Chondrocyte (in vitro differentiated cells): ENCODE measurements at regions not wholly inside any gene's neighbourhood (a gene's known extent, or its start where the extent isn't known, plus 50 kb on each side); places are given as distances from the start of the nearest gene placed in this dataset.

Experiments used
- DNase-seq: peaks from one replicate; pipeline ENCODE4 v3.0.0; 2021; ENCODE audit warnings: mixed read lengths, low spot score
- H3K27ac Mint-ChIP-seq: one replicate; pipeline ENCODE4 v1.8.0; 2021; ENCODE audit warnings: mild to moderate bottlenecking, moderate library complexity, mixed read lengths; ENCODE audit not compliant: unreplicated experiment
- H3K27me3 Mint-ChIP-seq: 2 replicates; pipeline ENCODE4 v1.8.0; 2021; ENCODE audit warnings: low read depth, mixed read lengths
- H3K36me3 Mint-ChIP-seq: 2 replicates; pipeline ENCODE4 v1.8.0; 2021; ENCODE audit warnings: low read depth, mixed read lengths
- H3K4me1 Mint-ChIP-seq: 2 replicates; pipeline ENCODE4 v1.8.0; 2021; ENCODE audit warnings: low read depth, mild to moderate bottlenecking, mixed read lengths
- H3K4me3 Mint-ChIP-seq: one replicate; pipeline ENCODE4 v1.8.0; 2021; ENCODE audit warnings: mild to moderate bottlenecking, moderate library complexity, mixed read lengths; ENCODE audit not compliant: unreplicated experiment
- H3K9me3 Mint-ChIP-seq: 2 replicates; pipeline ENCODE4 v1.8.0; 2021; ENCODE audit warnings: low read depth, mixed read lengths
- TF ChIP-seq, protein P1 (sequence below): fragments of 200-600 bp; sonication (generic); IDR thresholded peaks from 2 replicates; pipeline ENCODE4 v1.5.0; 2021; ENCODE audit warnings: antibody characterized with exemption, mild to moderate bottlenecking, moderate library complexity

DNA sequence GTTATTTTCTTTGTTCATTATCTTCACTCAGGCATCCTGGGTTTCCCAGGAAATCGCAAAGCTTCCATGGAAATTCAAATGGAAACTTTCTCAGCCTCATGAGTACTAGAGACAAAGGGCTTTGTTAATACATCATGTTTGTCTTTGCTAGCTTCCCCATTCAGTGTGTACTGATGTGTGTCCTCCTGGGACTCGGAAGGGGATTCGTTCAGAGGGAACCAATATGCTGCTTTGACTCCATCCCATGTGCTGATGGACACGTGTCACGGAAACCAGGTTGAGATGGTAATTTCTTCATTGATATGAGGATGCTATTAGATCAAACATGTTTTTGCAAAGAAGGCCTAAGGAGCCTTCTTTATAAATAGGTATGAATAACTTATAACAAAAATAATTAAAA lies 87.0 kb upstream of the KCNAB1 start:
- H3K36me3 Mint-ChIP-seq, result no peaks in the 10 kb centered on the region
- H3K9me3 Mint-ChIP-seq, result no peaks in the 10 kb centered on the region
- no peaks in the 10 kb centered on the region for H3K4me1 Mint-ChIP-seq
- TF ChIP-seq, protein P1, sequence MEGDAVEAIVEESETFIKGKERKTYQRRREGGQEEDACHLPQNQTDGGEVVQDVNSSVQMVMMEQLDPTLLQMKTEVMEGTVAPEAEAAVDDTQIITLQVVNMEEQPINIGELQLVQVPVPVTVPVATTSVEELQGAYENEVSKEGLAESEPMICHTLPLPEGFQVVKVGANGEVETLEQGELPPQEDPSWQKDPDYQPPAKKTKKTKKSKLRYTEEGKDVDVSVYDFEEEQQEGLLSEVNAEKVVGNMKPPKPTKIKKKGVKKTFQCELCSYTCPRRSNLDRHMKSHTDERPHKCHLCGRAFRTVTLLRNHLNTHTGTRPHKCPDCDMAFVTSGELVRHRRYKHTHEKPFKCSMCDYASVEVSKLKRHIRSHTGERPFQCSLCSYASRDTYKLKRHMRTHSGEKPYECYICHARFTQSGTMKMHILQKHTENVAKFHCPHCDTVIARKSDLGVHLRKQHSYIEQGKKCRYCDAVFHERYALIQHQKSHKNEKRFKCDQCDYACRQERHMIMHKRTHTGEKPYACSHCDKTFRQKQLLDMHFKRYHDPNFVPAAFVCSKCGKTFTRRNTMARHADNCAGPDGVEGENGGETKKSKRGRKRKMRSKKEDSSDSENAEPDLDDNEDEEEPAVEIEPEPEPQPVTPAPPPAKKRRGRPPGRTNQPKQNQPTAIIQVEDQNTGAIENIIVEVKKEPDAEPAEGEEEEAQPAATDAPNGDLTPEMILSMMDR, result no peak
- H3K27ac Mint-ChIP-seq, result no peak overlapping the region
- DNase-seq, result no peak
- no peaks in the 10 kb centered on the region for H3K27me3 Mint-ChIP-seq
- H3K4me3 Mint-ChIP-seq, result no peak overlapping the region

DNA sequence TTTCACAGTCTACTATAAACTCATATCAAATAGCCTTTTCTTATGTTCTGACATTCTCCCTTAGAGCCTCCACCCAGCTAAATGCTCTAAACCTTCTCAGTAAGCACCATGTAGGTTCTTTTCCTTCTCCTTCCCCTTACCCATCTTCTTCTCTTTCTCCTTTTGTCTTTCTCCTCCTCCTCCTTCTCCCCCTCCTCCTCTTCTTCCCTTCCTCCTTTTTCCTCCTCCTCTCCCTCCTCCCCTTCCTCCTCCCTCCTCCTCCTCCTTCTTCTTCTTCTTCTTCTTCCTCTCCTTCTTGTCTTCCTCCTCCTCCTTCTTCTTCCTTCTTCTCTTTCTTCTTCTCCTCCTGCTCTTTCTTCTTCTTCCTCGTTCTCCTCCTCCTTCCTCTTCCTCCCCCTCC lies 85.2 kb upstream of the KCNAB1 start:
- no peaks in the 10 kb centered on the region for H3K9me3 Mint-ChIP-seq
- no peaks in the 10 kb centered on the region for H3K36me3 Mint-ChIP-seq
- no peak for DNase-seq
- no peak overlapping the region for H3K27ac Mint-ChIP-seq
- H3K27me3 Mint-ChIP-seq, result no peaks in the 10 kb centered on the region
- TF ChIP-seq, protein P1, result no peak
- no peak overlapping the region for H3K4me3 Mint-ChIP-seq
- peaks cover 4% of the 10 kb centered on the region for H3K4me1 Mint-ChIP-seq

DNA sequence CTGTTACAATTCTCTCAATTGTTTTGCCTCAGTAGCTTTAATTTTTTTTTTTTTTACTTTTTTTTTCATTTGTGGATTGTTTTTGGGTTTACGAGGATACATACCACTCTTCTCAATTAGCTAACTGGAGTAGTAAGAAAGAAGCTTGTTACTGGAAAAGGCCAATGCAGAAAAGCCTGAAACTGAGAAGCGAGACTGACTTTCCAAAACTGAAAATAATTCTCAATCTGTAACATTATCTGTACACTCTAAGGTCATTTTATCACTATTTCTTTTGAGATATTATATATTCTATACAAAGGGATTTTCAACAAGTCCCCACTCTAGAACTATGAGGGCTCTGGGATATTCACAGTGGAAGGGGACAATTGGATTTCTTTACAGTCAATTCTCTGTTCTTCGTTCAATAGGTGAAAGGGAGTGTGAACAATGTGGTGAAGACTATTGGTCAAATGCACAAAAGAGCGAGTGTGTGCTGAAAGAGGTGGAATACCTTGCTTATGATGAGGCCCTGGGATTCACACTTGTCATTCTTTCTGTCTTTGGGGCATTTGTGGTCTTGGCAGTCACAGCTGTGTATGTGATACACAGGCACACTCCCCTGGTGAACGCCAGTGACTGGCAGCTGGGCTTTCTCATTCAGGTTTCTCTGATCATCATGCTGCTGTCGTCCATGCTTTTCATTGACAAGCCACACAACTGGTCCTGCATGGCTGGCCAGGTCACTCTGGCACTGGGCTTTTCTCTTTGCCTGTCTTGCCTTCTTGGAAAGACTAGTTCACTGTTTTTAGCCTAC lies 83.9 kb upstream of the KCNAB1 start:
- Mint-ChIP-seq H3K4me3 (no peak overlapping the region), H3K9me3 (no peaks in the 10 kb centered on the region), H3K36me3 (no peaks in the 10 kb centered on the region), H3K4me1 (peaks cover 4% of the 10 kb centered on the region), H3K27ac (no peak overlapping the region), H3K27me3 (no peaks in the 10 kb centered on the region)
- TF ChIP-seq, protein P1, result no peak
- no peak for DNase-seq

DNA sequence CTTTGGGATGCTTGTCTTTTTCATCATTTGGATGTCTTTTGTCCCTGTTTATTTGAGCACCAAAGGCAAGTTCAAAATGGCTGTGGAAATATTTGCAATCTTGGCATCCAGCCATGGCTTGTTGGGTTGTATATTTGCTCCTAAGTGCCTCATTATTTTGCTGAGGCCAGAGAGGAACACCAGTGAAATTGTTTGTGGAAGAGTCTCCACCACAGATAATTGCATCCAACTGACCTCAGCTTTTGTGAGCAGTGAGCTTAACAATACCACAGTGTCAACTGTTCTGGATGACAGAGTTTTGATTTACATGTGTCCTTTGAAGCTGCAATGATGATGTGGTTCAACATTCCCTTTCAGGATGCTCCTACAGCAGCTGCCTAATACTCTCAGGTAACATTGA lies 83.0 kb upstream of the KCNAB1 start:
- Mint-ChIP-seq H3K27me3 (no peaks in the 10 kb centered on the region), H3K9me3 (no peaks in the 10 kb centered on the region), H3K36me3 (no peaks in the 10 kb centered on the region), H3K4me3 (no peak overlapping the region), H3K27ac (no peak overlapping the region), H3K4me1 (peaks cover 4% of the 10 kb centered on the region)
- DNase-seq, result no peak
- TF ChIP-seq, protein P1, result no peak

DNA sequence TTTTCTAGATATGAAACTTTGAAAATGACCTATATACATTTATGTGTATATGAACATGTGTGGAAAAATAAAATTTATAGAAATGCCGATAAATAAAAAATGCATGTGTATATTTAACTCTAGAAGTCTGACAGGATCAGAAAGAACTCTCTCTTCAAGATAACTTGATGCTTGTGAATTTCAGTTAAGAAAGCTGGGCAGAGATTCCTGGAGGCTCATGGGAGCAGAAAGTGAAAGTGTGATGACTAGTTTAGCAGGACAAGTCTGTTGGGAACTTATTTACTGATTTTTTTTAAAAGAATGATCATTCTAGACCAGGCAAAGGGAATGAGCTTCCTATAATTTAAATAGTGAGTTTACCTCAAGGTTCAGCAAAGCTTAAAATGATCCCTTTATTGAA lies 81.5 kb upstream of the KCNAB1 start:
- H3K27me3 Mint-ChIP-seq, result no peaks in the 10 kb centered on the region
- H3K9me3 Mint-ChIP-seq, result no peaks in the 10 kb centered on the region
- TF ChIP-seq, protein P1, result no peak
- H3K36me3 Mint-ChIP-seq, result no peaks in the 10 kb centered on the region
- H3K4me1 Mint-ChIP-seq, result peaks cover 4% of the 10 kb centered on the region
- no peak overlapping the region for H3K27ac Mint-ChIP-seq
- DNase-seq, result no peak
- no peak overlapping the region for H3K4me3 Mint-ChIP-seq
